ENCODE measurements at regions not wholly inside any gene's neighbourhood (a gene's known extent, or its start where the extent isn't known, plus 50 kb on each side); places are given as distances from the start of the nearest gene placed in this dataset.

- Histone ChIP-seq H2AFZ (ENCODE audit: low read depth) (no peak overlapping the region), H3K4me1 (ENCODE audit: low read depth, poor library complexity, severe bottlenecking) (no peaks in the 10 kb centered on the region), H3K27me3 (ENCODE audit: insufficient read depth, low read depth) (no peaks in the 10 kb centered on the region), H3K36me3 (ENCODE audit: insufficient read depth) (no peaks in the 10 kb centered on the region), H3K27ac (no peak overlapping the region), H3K4me3 (IDR thresholded peaks at IDR 0.05; ENCODE audit: insufficient read depth, low read depth, low read length) (no peak overlapping the region), H4K20me1 (ENCODE audit: insufficient read depth) (no peaks in the 10 kb centered on the region), H3K9ac (no peak overlapping the region), H3K79me2 (ENCODE audit: insufficient read depth, low read depth) (no peaks in the 10 kb centered on the region), H3K4me2 (no peak overlapping the region)
- TF ChIP-seq CTCF (conservative IDR thresholded peaks at IDR 0.05; ENCODE audit: low read depth, low read length): no peak
Measured at GRCh38 chr6:167588920-167589614, 237.6 kb upstream of the AFDN start.

GRCh38 chr6:167589615-167589940, 237.1 kb upstream of the AFDN start:
- no peak overlapping the region for H3K9ac ChIP-seq
- no peaks in the 10 kb centered on the region for H3K79me2 ChIP-seq (ENCODE audit: insufficient read depth, low read depth)
- H3K4me2 ChIP-seq: no peak overlapping the region
- H3K36me3 ChIP-seq (ENCODE audit: insufficient read depth): no peaks in the 10 kb centered on the region
- H3K4me3 ChIP-seq (IDR thresholded peaks at IDR 0.05; ENCODE audit: insufficient read depth, low read depth, low read length): no peak overlapping the region
- no peak overlapping the region for H2AFZ ChIP-seq (ENCODE audit: low read depth)
- no peaks in the 10 kb centered on the region for H3K27me3 ChIP-seq (ENCODE audit: insufficient read depth, low read depth)
- no peaks in the 10 kb centered on the region for H3K4me1 ChIP-seq (ENCODE audit: low read depth, poor library complexity, severe bottlenecking)
- no peak overlapping the region for H3K27ac ChIP-seq
- no peaks in the 10 kb centered on the region for H4K20me1 ChIP-seq (ENCODE audit: insufficient read depth)
- TF ChIP-seq CTCF (conservative IDR thresholded peaks at IDR 0.05; ENCODE audit: low read depth, low read length): no peak

GRCh38 chr6:167590193-167590592, 236.5 kb upstream of the AFDN start:
- Histone ChIP-seq H3K27me3 (ENCODE audit: insufficient read depth, low read depth) (no peaks in the 10 kb centered on the region), H3K9ac (no peak overlapping the region), H4K20me1 (ENCODE audit: insufficient read depth) (no peaks in the 10 kb centered on the region), H3K4me1 (ENCODE audit: low read depth, poor library complexity, severe bottlenecking) (no peaks in the 10 kb centered on the region), H3K4me2 (no peak overlapping the region), H3K4me3 (IDR thresholded peaks at IDR 0.05; ENCODE audit: insufficient read depth, low read depth, low read length) (no peak overlapping the region), H3K79me2 (ENCODE audit: insufficient read depth, low read depth) (no peaks in the 10 kb centered on the region), H3K27ac (no peak overlapping the region), H2AFZ (ENCODE audit: low read depth) (no peak overlapping the region), H3K36me3 (ENCODE audit: insufficient read depth) (no peaks in the 10 kb centered on the region)
- TF ChIP-seq CTCF (conservative IDR thresholded peaks at IDR 0.05; ENCODE audit: low read depth, low read length): no peak

All from KMS-11 (cell line).